SK-N-MC (cell line): ENCODE measurements at regions not wholly inside any gene's neighbourhood (a gene's known extent, or its start where the extent isn't known, plus 50 kb on each side); places are given as distances from the start of the nearest gene placed in this dataset.
"Not testable (repeated sequence)": the region's sequence is repeated elsewhere in the genome, so short reads cannot be mapped to it uniquely, and the experiment has no call there.

Source experiments
- EZH2 ChIP-seq: fragments of 200-600 bp; sonication (generic); IDR thresholded peaks from one replicate; pipeline ENCODE4 v1.6.1; 2017; ENCODE audit warnings: antibody characterized with exemption
- POLR2AphosphoS5 ChIP-seq: IDR thresholded peaks from 2 replicates; pipeline ENCODE4 v1.6.1; 2012; ENCODE audit warnings: mild to moderate bottlenecking, low read depth, low read length, borderline replicate concordance

- TF ChIP-seq EZH2, POLR2AphosphoS5: not testable (repeated sequence)
Measured at GRCh38 chr4:189619441-189620250, 321.0 kb upstream of the FRG1 start.
